ENCODE measurements at regions not wholly inside any gene's neighbourhood (a gene's known extent, or its start where the extent isn't known, plus 50 kb on each side); places are given as distances from the start of the nearest gene placed in this dataset.

DNA sequence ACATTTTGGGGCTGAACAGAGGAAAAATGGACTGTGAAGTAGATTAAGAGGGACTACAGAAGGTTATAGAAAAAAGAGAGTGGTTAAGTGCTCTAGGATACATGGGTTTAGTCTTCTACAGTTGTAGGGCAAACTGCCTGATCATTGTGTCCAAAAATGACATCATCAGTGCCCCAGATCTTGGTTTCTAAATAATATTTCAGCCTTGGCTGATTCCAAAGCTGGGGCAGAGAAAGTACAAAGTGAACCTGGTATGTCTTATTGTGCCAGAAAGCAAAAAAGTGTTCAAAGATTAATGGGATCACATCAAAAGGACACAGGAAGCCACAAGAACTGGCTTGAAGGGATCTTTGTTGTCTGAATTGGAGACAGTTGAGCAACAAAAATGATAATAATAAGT, 97.1 kb upstream of the ZNF521 start:
- TF ChIP-seq GATA3 (IDR thresholded peaks at IDR 0.05; ENCODE audit: low read depth, low read length) (no peak), GATA2 (IDR thresholded peaks at IDR 0.05; ENCODE audit: low read depth, low read length) (no peak)

All from SH-SY5Y (cell line).